Chondrocyte (in vitro differentiated cells): ENCODE measurements at regions not wholly inside any gene's neighbourhood (a gene's known extent, or its start where the extent isn't known, plus 50 kb on each side); places are given as distances from the start of the nearest gene placed in this dataset.

Source experiments
- DNase-seq: peaks from one replicate; pipeline ENCODE4 v3.0.0; 2021; ENCODE audit warnings: mixed read lengths, low spot score
- H3K27ac Mint-ChIP-seq: one replicate; pipeline ENCODE4 v1.8.0; 2021; ENCODE audit warnings: mild to moderate bottlenecking, moderate library complexity, mixed read lengths; ENCODE audit not compliant: unreplicated experiment
- H3K27me3 Mint-ChIP-seq: 2 replicates; pipeline ENCODE4 v1.8.0; 2021; ENCODE audit warnings: low read depth, mixed read lengths
- H3K36me3 Mint-ChIP-seq: 2 replicates; pipeline ENCODE4 v1.8.0; 2021; ENCODE audit warnings: low read depth, mixed read lengths
- H3K4me1 Mint-ChIP-seq: 2 replicates; pipeline ENCODE4 v1.8.0; 2021; ENCODE audit warnings: low read depth, mild to moderate bottlenecking, mixed read lengths
- H3K4me3 Mint-ChIP-seq: one replicate; pipeline ENCODE4 v1.8.0; 2021; ENCODE audit warnings: mild to moderate bottlenecking, moderate library complexity, mixed read lengths; ENCODE audit not compliant: unreplicated experiment
- H3K9me3 Mint-ChIP-seq: 2 replicates; pipeline ENCODE4 v1.8.0; 2021; ENCODE audit warnings: low read depth, mixed read lengths
- TF ChIP-seq, protein P1 (sequence below): fragments of 200-600 bp; sonication (generic); IDR thresholded peaks from 2 replicates; pipeline ENCODE4 v1.5.0; 2021; ENCODE audit warnings: antibody characterized with exemption, mild to moderate bottlenecking, moderate library complexity

- H3K27me3 Mint-ChIP-seq, result peaks cover 38% of the 10 kb centered on the region
- peaks cover 1% of the 10 kb centered on the region for H3K36me3 Mint-ChIP-seq
- no peak for DNase-seq
- no peak overlapping the region for H3K27ac Mint-ChIP-seq
- peaks cover 8% of the 10 kb centered on the region for H3K4me1 Mint-ChIP-seq
- H3K9me3 Mint-ChIP-seq, result no peaks in the 10 kb centered on the region
- TF ChIP-seq, protein P1, sequence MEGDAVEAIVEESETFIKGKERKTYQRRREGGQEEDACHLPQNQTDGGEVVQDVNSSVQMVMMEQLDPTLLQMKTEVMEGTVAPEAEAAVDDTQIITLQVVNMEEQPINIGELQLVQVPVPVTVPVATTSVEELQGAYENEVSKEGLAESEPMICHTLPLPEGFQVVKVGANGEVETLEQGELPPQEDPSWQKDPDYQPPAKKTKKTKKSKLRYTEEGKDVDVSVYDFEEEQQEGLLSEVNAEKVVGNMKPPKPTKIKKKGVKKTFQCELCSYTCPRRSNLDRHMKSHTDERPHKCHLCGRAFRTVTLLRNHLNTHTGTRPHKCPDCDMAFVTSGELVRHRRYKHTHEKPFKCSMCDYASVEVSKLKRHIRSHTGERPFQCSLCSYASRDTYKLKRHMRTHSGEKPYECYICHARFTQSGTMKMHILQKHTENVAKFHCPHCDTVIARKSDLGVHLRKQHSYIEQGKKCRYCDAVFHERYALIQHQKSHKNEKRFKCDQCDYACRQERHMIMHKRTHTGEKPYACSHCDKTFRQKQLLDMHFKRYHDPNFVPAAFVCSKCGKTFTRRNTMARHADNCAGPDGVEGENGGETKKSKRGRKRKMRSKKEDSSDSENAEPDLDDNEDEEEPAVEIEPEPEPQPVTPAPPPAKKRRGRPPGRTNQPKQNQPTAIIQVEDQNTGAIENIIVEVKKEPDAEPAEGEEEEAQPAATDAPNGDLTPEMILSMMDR, result no peak
- H3K4me3 Mint-ChIP-seq, result no peak overlapping the region
These were observed 443.8 kb downstream of the ZSWIM6 start for GRCh38 chr5:61775901-61776300.

GRCh38 chr5:61777292-61777691, 445.2 kb downstream of the ZSWIM6 start:
- Mint-ChIP-seq H3K4me3 (no peak overlapping the region), H3K27me3 (peaks cover 24% of the 10 kb centered on the region), H3K27ac (no peak overlapping the region), H3K9me3 (peaks cover 3% of the 10 kb centered on the region), H3K36me3 (no peaks in the 10 kb centered on the region), H3K4me1 (peaks cover 8% of the 10 kb centered on the region)
- TF ChIP-seq, protein P1, result no peak
- no peak for DNase-seq

- H3K9me3 Mint-ChIP-seq, result peaks cover 3% of the 10 kb centered on the region
- TF ChIP-seq, protein P1, result no peak
- no peak overlapping the region for H3K27ac Mint-ChIP-seq
- H3K4me3 Mint-ChIP-seq, result no peak overlapping the region
- peaks cover 18% of the 10 kb centered on the region for H3K27me3 Mint-ChIP-seq
- no peaks in the 10 kb centered on the region for H3K36me3 Mint-ChIP-seq
- DNase-seq, result no peak
- peaks cover 13% of the 10 kb centered on the region for H3K4me1 Mint-ChIP-seq
These were observed 447.7 kb downstream of the ZSWIM6 start for GRCh38 chr5:61779743-61780142.

DNA sequence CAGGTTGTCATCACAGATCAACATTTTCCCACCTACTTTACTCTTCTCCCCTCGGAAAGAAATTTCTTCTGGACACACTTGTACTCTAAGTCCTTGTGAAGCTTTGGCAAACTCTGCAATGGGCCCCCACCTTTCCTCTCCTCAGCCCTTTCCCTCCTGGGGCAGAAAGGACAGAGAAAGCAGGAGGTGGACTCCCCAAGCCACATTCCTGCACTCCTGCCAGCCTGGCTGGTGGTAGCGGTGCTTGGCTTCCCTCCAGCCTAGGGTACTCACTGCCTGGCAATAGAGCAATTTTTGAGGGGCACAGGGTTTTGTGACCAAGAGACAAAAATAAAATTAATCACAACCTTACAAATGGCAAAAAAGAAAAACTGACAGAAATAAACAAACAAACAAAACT, 451.4 kb downstream of the ZSWIM6 start:
- DNase-seq, result no peak
- H3K4me1 Mint-ChIP-seq, result peaks cover 5% of the 10 kb centered on the region
- H3K4me3 Mint-ChIP-seq, result no peak overlapping the region
- H3K9me3 Mint-ChIP-seq, result peaks cover 3% of the 10 kb centered on the region
- no peak overlapping the region for H3K27ac Mint-ChIP-seq
- no peaks in the 10 kb centered on the region for H3K36me3 Mint-ChIP-seq
- TF ChIP-seq, protein P1, result no peak
- peaks cover 20% of the 10 kb centered on the region for H3K27me3 Mint-ChIP-seq

- Mint-ChIP-seq H3K4me3 (no peak overlapping the region), H3K27ac (no peak overlapping the region)
These were observed 452.3 kb downstream of the ZSWIM6 start for GRCh38 chr5:61784341-61784740.

More at GRCh38 chr5:61784341-61784740, 452.3 kb downstream of the ZSWIM6 start:
- TF ChIP-seq, protein P1, result no peak
- Mint-ChIP-seq H3K9me3 (peaks cover 3% of the 10 kb centered on the region), H3K4me1 (peaks cover 5% of the 10 kb centered on the region), H3K27me3 (peaks cover 15% of the 10 kb centered on the region), H3K36me3 (no peaks in the 10 kb centered on the region)
- no peak for DNase-seq
